SK-N-SH (cell line): ENCODE measurements at regions not wholly inside any gene's neighbourhood (a gene's known extent, or its start where the extent isn't known, plus 50 kb on each side); places are given as distances from the start of the nearest gene placed in this dataset.

Experiments
- CTCF ChIP-seq: fragments of 200-600 bp; sonication (generic); IDR thresholded peaks from 2 replicates; pipeline ENCODE4 v1.6.1; 2017; ENCODE audit warnings: antibody characterized with exemption, mild to moderate bottlenecking, moderate library complexity
- EP300 ChIP-seq, 2 experiments: IDR thresholded peaks; 2 replicates each; pipeline versions ENCODE4 v1.4.0 to v1.6.1; 2012; ENCODE audit warnings: borderline replicate concordance in 1 of 2, low read depth in 1 of 2, low read length in 1 of 2
- EZH2phosphoT487 ChIP-seq: fragments of 200-600 bp; sonication (generic); IDR thresholded peaks from 2 replicates; pipeline ENCODE4 v1.6.1; 2017; ENCODE audit warnings: low read depth, mixed run types, mild to moderate bottlenecking, antibody characterized with exemption, moderate library complexity, borderline replicate concordance
- GATA2 ChIP-seq: sonication (generic); formaldehyde crosslinking; IDR thresholded peaks from 2 replicates; pipeline ENCODE4 v1.5.0; 2020; ENCODE audit warnings: mild to moderate bottlenecking, missing genetic modification reagents
- JUND ChIP-seq: IDR thresholded peaks from 2 replicates; pipeline ENCODE4 v1.4.0; 2012
- MAX ChIP-seq: IDR thresholded peaks from 2 replicates; pipeline ENCODE4 v1.4.0; 2012; ENCODE audit warnings: low read depth
- NRF1 ChIP-seq: IDR thresholded peaks from 2 replicates; pipeline ENCODE4 v1.6.1; 2012; ENCODE audit warnings: low read depth, mild to moderate bottlenecking, low read length
- POLR2AphosphoS5 ChIP-seq: IDR thresholded peaks from 2 replicates; pipeline ENCODE4 v1.6.1; 2012; ENCODE audit warnings: low read depth, low read length
- RCOR1 ChIP-seq: fragments of 150-350 bp; IDR thresholded peaks from 2 replicates; pipeline ENCODE4 v1.6.1; 2017; ENCODE audit warnings: antibody characterized with exemption, low read length
- RXRA ChIP-seq: IDR thresholded peaks from 2 replicates; pipeline ENCODE4 v1.4.0; 2012; ENCODE audit warnings: low read depth, mild to moderate bottlenecking, borderline replicate concordance
- TCF12 ChIP-seq: IDR thresholded peaks from 2 replicates; pipeline ENCODE4 v1.4.0; 2012

DNA sequence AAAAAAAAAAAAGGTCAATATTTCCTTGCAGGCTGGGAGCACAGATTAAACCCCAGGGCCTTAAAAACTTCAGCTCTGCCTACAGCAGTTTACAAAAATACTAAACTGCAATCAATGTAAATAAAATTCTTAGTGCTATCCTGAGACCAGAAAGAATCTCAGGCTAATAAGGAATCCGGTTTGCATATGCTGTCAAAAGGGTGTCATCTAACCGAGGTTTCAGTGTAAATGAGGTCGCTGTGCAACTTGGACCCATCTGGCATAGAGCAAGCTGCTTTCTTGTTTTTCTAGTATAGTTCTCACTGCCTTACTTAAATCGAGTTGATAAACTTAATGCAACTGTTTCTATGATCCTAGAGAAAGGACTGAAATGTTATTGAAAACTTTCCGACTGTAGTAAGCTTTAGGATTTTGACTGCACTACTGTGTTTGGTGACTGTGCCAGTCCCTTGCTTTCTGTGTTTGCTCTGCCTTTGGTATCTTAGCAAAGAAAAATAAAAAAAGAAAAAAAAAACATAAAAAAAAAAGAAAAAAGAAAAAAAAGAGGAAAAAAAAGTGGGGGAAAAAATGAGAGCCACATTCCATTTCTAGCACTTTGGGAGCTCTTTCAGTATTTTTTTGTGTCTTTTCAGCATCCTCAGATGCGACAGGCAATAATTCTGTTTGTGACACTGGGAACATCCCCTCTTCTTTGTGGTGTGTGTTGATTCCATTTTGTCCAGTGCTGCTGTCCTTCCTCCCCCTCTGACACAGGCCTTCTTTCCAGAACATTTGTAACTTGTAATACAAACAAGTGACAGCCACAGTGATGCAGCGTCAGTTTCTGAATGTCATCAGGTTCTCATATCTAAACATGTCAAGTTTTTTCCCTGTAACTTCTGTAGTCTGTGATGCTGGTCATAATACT is 340.5 kb downstream of the ZNF536 start:
- TF ChIP-seq POLR2AphosphoS5 (no peak), RXRA (no peak), TCF12 (no peak), GATA2 (CRISPR knock-in tag) (no peak), RCOR1 (no peak), EP300 (IDR thresholded peaks at IDR 0.05; ENCODE audit: borderline replicate concordance in 1 of 2, low read depth in 1 of 2, low read length in 1 of 2) (no peak), EZH2phosphoT487 (no peak), MAX (no peak), CTCF (no peak), JUND (no peak), NRF1 (no peak)
